GM18499 (cell line): ENCODE measurements at regions not wholly inside any gene's neighbourhood (a gene's known extent, or its start where the extent isn't known, plus 50 kb on each side); places are given as distances from the start of the nearest gene placed in this dataset.
"Not testable (repeated sequence)": the region's sequence is repeated elsewhere in the genome, so short reads cannot be mapped to it uniquely, and the experiment has no call there.

Source experiments
- ATAC-seq: cut with Tn5 transposase; IDR thresholded peaks from one replicate; pipeline ENCODE4 v1.9.1; 2021; ENCODE audit warnings: moderate number of reproducible peaks; ENCODE audit not compliant: insufficient read depth, unreplicated experiment

DNA sequence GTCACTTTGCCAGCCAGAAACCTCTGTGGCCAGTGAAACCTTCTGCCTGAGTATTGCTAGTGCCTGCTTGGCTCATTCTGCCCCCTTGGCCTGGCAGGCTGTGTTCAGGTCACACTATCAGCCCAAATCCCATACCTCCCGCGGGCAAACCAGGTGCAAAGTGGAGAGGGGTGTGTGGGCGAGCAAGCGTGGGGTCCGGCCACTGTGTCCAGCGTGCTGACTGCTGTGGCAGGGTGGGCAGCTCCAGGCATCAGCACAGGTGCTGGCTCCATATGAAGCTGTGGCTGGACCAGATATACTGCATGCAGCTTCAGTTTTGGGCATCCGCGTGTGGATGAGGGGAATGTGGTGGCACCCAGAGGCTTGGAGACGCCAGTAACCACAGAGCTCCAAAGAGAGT is 576.5 kb upstream of the EDIL3 start:
- no peak for ATAC-seq

DNA sequence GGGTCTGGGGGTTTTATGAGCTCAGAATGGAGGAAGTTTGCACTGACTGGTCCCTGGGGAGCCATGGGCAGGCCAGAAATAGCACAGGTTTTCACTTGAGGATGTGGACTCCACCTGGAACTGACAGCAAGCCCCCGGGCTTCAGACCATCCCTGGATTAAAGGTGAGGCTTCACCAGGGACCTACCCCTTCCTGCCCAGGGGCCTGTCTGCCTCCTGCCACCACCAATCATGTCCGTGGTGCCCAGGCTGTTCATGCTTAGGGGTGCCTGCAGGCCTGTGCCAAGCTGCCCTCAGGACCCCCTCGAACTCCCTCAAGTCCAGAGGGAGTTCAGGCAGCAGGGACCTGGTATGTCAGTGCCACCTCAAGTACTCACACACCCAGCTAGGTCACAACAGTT is 577.2 kb upstream of the EDIL3 start:
- ATAC-seq = no peak

DNA sequence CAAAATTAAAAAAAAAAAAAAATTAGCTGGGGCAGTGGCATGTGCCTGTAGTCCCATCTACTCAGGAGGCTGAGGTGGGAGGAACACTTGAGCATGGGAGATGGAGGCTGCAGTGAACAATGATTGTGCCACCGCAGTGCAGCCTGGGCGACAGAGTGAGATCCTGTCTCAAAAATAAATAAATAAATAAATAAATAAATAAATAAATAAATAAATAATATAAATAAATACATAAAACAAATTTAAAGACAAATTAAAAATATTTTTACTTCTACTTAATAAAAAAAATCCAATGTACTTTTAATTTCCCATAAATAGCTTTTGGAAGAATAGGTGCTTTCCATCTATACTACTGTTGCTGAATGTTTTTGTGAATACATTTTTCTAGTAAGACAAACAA is 598.4 kb upstream of the EDIL3 start:
- no peak for ATAC-seq

DNA sequence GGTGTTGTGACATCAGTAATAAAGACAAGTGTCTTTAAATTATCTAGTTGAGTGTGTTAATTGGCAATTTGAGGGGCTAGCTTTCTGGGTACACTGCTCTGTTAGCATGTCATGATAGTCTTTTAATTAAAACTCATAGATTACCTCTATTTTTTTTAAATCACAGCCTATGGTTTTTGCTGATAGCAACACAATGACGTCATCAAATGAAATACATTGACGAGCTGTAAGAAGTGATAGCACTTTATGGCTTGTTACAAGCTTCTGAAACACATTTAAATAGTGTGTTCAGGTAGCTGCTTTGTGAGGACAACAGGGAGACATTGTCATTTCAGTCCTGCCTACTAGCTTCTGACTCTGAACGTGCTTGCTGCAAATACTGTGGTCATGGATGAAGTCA is 600.5 kb upstream of the EDIL3 start:
- ATAC-seq = no peak

DNA sequence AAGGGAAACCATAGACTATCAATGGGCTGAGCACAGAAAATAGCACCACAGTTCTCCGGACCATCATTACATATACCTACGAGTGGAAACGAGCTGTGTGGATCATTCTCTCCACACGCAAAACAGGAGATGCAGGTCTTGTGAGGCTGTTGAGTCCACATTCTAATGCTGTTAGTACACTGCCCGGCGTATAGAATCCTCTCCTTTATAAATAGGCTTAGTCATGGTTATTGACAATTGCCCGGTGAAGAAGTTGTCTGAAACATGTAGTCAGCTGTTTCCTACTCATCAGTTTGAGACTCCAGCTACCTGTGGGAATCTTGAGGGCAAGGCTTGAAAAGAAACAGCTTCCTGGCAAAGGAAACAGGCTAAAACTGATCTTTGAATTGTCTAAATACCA is 602.0 kb upstream of the EDIL3 start:
- no peak for ATAC-seq

DNA sequence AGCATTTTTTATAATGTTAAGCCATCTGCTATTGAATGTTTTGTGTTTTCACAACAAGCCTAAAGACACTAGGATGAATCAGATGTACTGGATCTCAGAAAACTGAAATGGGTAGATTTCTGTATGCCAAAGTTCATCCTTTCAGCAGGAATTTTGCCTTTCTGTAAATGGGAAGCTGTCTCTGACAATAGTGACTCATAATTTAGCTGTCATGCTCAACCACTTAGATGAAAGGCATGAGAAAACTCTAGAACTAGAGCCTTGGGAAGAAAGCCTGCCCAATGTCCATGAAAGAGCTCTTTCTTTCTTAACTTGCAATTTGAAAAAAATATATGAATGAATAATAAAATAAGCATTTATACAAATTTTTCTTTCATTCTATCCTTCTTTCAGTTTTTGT is 616.0 kb upstream of the EDIL3 start:
- no peak for ATAC-seq

DNA sequence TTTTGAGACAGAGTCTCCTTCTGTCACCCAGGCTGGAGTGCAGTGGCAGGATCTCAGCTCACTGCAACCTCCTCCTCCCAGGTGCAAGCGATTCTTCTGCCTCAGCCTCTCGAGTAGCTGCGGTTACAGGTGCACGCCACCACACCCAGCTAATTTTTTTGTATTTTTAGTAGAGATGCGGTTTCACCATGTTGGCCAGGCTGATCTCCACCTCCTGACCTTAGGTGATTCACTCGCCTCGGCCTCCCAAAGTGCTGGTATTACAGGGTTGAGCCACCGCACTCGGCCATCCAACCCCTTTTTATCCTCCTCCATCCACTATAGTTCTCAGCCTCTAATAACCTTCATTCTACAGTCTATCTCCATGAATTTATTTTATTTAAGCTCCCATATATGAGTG is 617.3 kb upstream of the EDIL3 start:
- ATAC-seq = not testable (repeated sequence)

DNA sequence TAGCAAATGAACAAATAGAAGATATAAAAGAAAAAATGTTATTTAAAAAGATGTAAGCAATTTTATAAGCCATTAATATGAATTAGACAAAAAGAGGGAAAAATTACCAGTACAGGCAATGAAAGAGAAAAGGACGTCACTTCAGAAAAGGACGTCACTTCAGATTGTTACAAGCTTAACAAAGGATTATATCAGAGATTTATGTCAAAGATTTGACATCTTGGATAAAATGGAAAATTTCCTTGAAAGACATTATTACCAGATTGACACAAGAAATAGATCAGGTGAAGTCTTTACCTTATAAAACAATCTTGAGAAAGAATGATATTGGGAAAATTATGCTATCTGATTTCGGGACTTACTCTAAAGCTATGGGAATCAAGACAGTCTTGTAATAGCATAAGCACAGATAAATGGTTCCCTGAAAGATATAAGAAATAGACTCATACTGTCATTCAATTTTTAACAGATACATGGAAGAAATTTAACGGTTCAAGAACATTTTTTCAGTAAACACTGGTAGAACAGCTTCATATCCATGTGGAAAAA is 625.4 kb upstream of the EDIL3 start:
- ATAC-seq = no peak

DNA sequence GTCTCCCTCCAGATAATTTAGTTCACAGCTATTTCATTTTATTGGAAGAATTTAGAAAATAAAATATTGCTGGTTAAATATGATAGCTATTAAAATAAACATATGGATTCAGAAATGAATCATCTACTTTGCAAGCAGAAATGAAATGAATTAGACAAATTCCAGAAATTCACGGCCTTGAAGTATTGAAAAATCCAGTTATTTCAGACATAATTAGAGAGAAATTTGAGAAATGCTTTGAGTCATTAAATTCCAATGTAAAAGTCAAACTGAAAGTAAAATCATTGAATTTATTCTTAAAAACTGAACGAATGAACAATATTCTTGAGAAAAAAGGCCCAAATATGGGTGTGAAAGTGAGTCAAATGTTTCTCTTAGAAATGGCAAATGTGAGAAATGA is 632.6 kb upstream of the EDIL3 start:
- ATAC-seq = no peak

DNA sequence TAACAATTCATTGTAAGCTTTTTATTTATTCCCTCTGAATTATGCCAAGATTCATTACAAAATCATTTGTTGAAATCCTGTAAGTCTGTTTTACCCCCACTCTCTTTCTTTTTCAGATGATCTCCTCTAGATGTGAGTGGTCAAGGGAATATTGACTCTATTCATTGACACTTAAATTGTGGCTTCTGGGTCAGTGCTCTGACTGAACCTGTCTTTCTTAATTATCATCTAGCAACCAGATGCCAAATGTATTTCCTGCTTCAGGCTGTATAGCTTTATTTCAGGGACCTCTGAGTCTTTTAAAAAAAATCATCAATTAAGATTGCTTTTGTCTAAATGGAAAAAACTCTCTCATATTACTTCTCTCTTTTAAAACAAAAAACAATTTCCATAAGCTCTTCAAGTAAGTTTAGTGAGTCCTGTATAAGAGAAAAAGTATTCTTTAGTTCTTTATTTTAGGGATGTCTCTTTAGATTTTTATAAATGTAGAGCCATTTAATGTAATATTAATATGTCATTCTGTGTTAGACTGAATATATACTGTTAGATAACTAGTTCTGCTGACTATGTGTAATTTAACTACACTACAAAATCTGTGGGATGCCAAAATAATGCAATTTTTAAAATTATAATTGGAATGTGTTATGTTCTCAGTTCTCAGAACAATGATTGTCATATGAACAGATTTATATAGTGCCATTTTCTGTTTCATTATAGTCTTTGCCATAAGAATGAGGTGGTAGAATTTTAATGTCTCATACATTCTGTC is 645.8 kb upstream of the EDIL3 start:
- ATAC-seq = no peak

DNA sequence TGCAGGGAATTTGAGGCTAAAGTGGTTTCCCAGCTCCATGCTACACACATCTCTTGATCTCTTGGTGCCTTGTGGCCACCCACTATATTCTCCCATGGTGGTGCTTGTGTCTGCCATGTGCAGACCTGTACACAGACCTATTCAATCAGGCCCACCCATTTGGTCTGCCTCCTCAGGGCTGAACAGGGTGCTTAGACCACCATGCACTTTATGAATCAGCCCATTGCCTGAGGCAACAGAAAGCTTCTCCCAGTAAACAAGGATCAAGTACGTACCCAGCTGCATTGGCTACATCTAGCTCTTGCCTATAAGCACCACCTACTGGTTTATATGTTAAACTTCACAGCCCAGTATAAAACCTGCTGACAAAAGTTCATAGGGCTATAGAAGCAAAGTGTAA is 664.3 kb upstream of the EDIL3 start:
- no peak for ATAC-seq

DNA sequence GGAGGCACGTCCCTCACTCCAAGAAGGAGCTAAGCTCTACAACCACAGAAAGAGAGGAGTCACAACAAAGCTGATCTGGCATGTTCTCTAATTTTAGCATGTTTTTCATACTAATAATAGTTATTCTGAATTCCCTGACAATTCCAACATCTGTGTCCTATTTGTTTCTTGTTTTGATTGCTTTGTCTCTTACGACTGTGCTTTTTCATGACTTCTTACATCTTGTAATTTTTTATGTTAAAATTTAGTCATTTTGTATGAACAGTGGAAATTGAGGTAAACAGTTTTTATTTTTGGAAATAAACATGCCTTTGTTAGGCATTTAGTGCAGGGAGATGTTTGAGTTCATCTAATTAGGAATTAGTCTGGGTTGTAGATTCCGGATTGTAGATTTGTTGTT is 668.1 kb upstream of the EDIL3 start:
- no peak for ATAC-seq

DNA sequence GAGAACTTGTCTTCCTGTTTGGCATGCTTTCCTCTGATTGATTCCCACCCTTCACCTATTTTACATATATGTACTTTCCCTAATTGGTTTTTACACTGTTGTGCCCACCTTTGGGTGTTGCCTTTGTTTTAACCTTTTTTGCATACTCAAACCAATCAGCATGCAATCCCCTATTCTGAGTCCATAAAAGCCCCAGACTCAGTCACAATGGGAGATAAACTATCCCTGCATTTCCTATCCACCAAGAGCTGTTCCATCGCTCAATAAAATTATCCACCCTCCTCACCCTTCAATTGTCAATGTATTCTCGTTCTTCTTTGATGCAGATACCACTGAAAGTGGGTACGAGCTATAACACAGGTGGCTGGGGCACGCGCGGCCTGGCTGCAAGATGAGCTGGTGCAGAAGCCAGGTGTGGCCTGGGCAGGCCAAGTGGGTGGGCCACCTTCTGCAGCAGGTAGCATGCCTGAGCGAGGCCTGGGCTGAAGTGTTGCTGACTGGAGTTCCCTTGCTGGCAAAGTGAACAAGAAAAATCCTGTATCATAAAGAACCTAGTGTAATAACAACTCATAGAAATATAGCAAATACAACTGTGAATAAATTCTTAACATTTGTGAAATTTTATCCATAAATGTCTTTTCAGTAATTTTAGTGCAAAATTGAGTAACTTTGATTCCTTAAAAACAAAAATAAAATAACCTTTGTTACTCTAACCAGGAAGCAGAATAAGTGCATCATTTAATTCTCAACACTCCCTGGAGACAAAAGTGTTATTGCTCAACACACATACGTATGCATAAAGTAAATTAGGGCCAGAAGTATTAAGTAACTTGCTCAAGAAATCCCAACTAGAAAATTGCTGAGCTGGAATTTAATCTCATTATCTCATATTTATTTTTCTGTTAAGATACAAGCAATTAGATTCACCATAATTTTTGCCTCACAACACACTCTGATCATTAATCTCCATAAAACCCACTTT is 685.3 kb upstream of the EDIL3 start:
- ATAC-seq = no peak

DNA sequence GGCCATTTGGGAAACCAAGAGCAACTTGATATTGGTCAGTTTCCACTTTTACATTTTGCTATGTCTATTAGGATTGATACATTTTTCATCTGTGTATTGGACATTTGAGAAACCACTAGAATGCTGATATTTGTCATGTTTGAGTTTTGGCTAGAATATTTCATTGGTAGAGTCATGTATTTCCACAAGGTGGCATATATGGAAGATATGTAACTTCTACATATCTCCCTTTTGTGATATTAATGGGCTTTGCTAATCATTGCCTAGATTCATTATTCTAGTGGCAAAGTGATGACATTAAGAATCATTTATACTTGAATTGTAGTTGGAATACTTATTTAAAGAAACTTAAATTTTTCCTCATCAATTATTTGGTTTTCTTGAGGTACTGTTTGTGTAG is 692.9 kb upstream of the EDIL3 start:
- ATAC-seq = no peak

DNA sequence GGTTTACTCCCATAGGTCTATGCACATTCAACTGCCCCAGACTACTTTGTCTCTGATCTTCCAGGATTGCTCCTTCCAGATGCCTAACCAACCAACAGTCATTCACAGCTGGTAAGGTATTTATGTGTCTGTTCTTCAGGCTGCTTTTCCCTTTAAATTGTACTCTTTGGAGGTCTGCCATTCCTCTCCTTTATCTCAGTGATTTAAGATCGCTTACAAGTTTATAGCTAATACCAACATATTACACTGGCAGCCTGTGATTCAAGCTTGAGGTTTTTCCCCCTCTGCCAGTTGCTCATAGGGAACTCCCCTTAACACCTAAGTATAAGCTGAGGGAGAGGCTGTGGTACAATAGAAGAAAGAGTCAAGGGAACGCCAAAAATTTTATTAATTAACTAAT is 711.7 kb upstream of the EDIL3 start:
- no peak for ATAC-seq

DNA sequence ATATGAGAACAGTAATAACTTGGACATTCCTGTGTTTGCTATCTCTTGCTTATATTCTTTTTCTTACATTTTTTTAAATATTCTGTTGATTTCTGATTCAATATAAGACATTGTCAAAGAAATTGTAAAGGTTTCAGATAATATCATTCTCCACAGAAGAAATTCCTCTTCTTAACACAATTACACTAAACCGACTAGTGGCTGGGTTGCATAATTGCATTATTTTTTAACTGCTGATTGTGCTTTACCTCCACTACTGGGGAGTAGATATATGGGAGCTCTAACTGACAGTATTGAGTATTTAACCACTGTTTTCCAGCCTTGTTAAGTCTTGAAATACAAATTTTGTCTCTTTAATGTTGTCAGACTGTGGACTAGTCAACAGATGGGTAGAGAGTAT is 723.8 kb upstream of the EDIL3 start:
- ATAC-seq = no peak

DNA sequence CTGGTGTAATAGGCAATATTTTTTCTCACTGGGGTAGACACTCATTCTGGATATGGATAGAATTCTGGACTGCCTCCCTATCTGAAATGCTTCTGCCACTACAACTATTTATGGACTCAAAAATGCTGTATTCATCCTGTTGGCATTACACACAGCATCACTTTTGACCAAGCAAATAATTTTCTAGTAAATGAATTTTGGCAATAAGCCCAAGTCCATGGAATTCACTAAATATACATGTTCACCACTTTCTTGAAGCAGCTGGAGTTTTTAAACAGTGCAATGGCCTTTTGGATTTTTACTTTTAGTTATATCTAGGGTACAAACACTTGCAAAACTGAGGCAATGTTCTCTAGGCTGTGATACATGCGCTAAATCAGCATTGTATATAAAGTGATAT is 724.9 kb upstream of the EDIL3 start:
- ATAC-seq = no peak

DNA sequence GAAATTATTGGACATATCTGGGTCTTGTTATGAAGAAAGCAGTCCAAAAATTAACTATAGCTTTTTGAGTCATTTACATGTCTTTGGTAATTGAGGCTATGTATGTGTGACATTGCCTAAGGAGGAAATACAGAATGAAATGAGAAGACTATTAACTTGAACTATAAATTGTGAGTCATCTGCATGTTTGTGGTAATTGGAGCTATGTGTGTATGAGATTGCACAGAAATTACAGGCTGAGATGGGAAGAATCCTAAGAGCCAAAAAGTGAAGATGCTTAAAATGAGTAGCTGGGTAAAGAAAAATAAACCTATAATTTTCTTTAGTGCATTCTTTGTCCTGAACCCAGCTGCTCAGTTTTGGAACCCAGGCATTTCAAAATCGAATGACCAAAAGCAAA is 747.6 kb upstream of the EDIL3 start:
- ATAC-seq = no peak

DNA sequence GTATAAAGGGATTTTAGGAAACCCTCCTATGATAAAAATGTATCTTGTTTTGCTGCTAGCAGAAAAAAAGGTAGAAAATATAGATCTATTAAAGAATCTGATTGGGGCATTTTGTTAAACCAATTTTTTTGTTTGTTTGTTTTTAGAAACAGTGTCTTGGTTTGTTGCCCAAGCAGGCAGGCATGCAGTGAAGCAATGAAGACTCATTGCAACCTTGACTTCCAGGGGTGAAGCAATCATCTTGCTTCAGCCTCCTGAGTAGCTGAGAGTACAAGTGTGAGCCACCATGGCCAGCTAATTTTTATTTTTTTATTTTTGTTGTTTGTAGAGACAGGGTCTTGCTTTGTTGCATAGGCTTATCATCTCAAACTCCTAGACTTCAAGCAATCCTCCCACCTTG is 755.8 kb upstream of the EDIL3 start:
- ATAC-seq = no peak

DNA sequence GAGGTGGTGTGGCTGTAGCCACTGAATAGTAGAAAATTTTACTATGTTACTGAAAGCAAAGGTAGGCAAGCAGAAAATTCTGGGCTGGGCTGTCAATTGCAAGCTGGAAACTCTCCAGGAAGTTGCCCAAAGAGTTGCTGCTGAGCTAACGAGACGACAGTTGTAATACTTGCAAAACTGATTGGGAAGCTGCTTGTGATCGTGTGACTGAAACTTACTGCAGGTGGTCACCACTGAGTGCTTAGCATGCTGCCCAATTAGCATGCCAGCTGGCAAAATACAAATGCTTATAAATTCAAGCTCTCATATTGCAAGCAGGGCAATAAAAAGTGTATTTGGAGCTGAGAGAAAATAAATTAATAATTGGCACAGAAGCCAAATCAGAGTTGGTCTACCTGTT is 758.5 kb upstream of the EDIL3 start:
- ATAC-seq = no peak

DNA sequence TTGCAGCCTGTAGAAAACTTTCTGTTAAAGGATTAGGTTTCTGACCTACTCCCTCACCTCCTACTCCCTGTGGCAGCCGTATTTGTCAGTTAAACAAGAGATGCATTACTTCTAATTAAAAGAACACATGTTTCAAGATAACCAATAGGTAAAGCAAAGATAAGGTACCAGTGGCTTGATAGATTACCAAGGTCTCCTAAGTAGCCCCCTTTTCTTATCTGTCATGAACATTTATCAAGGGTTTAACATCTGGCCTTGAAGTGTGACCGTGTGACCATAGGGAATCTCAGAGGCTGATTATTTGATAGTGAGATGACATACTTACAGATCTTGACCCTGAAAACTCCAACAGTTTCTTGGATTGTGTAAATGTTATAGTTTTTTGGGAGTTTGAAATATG is 764.0 kb upstream of the EDIL3 start:
- ATAC-seq = no peak
